K562 (cell line): ENCODE measurements at regions not wholly inside any gene's neighbourhood (a gene's known extent, or its start where the extent isn't known, plus 50 kb on each side); places are given as distances from the start of the nearest gene placed in this dataset.
A peak's percentile ranks its signal among the peaks of the same experiment; 100 is the strongest.

ENCODE experiments used
- ATAC-seq: fragments of 200-7000 bp; cut with Tn5 transposase; 3 replicates; pipeline ENCODE4 v1.9.1; 2020; ENCODE audit warnings: moderate library complexity
- BruUV-seq: library from RNA; stranded (reverse); fragments of 400-500 nt; replicated peaks from 2 replicates; lab custom pipeline; 2021; lab: Mats Ljungman, UMichigan
- CTCF ChIA-PET: fragments of 300-600 bp; formaldehyde crosslinking; extraction: SDS; loops from one replicate; lab custom pipeline; 2021; ENCODE audit warnings: low intra/inter-chr PET ratio; lab: Yijun Ruan, JAX
- POLR2A ChIA-PET: fragments of 300-600, 350-650 bp; sonication (Branson Sonifier 250); formaldehyde crosslinking; extraction: SDS; loops from one replicate; lab custom pipeline; 2021; ENCODE audit warnings: antibody characterized with exemption, inconsistent platforms; lab: Yijun Ruan, JAX
- DNase-seq, 4 experiments: peaks; one replicate each; pipeline versions ENCODE4 v3.0.0 to v3.0.0-alpha.2; 2011 to 2018; ENCODE audit warnings: low spot score in 3 of 4, mixed read lengths in 3 of 4; ENCODE audit errors: extremely low read depth in 1 of 4
- FAIRE-seq: peaks from 2 replicates; lab custom pipeline; 2011; peaks lifted over from hg19 to GRCh38; lab: Jason Lieb, UNC
- H2AFZ ChIP-seq: 2 replicates; pipeline ENCODE4 v1.6.0; 2011; ENCODE audit warnings: low read depth, low read length, control low read depth, inconsistent platforms
- H3K27ac ChIP-seq: fragments of 200-600 bp; 3 replicates; pipeline ENCODE4 v1.8.0; 2011; ENCODE audit warnings: low read depth, mild to moderate bottlenecking, control low read depth, inconsistent platforms, low read length, moderate library complexity, mixed read lengths; ENCODE audit errors: extremely low read depth
- H3K27me3 ChIP-seq, 2 experiments: fragments of 300-600 bp in 1 of 2; 2 replicates in 1 of 2; 3 replicates in 1 of 2; pipeline versions ENCODE4 v1.6.0 to v1.8.0; 2011; ENCODE audit warnings: inconsistent platforms in 2 of 2, low read length in 2 of 2, mild to moderate bottlenecking in 1 of 2, mixed read lengths in 1 of 2, moderate library complexity in 1 of 2; ENCODE audit not compliant: control insufficient read depth in 2 of 2, insufficient read depth in 2 of 2
- H3K36me3 ChIP-seq: fragments of 300-600 bp; 3 replicates; pipeline ENCODE4 v1.8.0; 2011; ENCODE audit warnings: mild to moderate bottlenecking, low read length, inconsistent platforms; ENCODE audit not compliant: control insufficient read depth, insufficient read depth
- H3K4me1 ChIP-seq, 2 experiments: fragments of 200-600 bp in 1 of 2; replicated peaks in 1 of 2; 2 replicates in 1 of 2; 3 replicates in 1 of 2; pipeline versions ENCODE4 v1.5.1 to v1.8.0; 2011; ENCODE audit warnings: inconsistent platforms in 2 of 2, low read length in 2 of 2, mild to moderate bottlenecking in 1 of 2, mixed read lengths in 1 of 2, moderate library complexity in 1 of 2; ENCODE audit not compliant: control insufficient read depth in 2 of 2, insufficient read depth in 2 of 2
- H3K4me2 ChIP-seq: 2 replicates; pipeline ENCODE4 v1.6.1; 2011; ENCODE audit warnings: low read length, control low read depth, inconsistent platforms, mixed read lengths; ENCODE audit not compliant: insufficient read depth
- H3K4me3 ChIP-seq: fragments of 200-600 bp; sonication (generic), shearing (Covaris generic); 2 replicates; pipeline ENCODE4 v1.5.1; 2016; ENCODE audit warnings: control low read depth, inconsistent platforms
- H3K79me2 ChIP-seq: fragments of 200-600 bp; 3 replicates; pipeline ENCODE4 v1.8.0; 2011; ENCODE audit warnings: low read length, inconsistent platforms; ENCODE audit not compliant: control insufficient read depth, insufficient read depth
- H3K9ac ChIP-seq, 2 experiments: 2 replicates each; pipeline versions ENCODE4 v1.6.0 to v1.6.1; 2011; ENCODE audit warnings: low read depth in 2 of 2, low read length in 2 of 2, control low read depth in 1 of 2, inconsistent platforms in 1 of 2, mild to moderate bottlenecking in 1 of 2, mixed read lengths in 1 of 2; ENCODE audit not compliant: insufficient read depth in 1 of 2
- H3K9me1 ChIP-seq: one replicate; pipeline ENCODE4 v1.6.0; 2011; ENCODE audit warnings: inconsistent platforms, mild to moderate bottlenecking, low read length, moderate library complexity; ENCODE audit not compliant: control insufficient read depth, insufficient read depth
- H3K9me3 ChIP-seq: replicated peaks from 2 replicates; pipeline ENCODE4 v1.5.1; 2011; ENCODE audit warnings: low read depth, low read length, inconsistent platforms; ENCODE audit not compliant: control insufficient read depth, insufficient read depth
- H4K20me1 ChIP-seq: replicated peaks from 2 replicates; pipeline ENCODE4 v1.6.1; 2011; ENCODE audit warnings: low read length, inconsistent platforms, mixed read lengths; ENCODE audit not compliant: control insufficient read depth, insufficient read depth
- BDP1 ChIP-seq: IDR thresholded peaks from 3 replicates; pipeline ENCODE4 v1.6.1; 2011; ENCODE audit not compliant: insufficient read length, insufficient read depth
- ESRRA ChIP-seq: fragments of 450-650 bp; IDR thresholded peaks from 2 replicates; pipeline ENCODE4 v1.6.1; 2014; ENCODE audit warnings: low read depth, mild to moderate bottlenecking, moderate library complexity, borderline replicate concordance
- KAT8 ChIP-seq: fragments of 450-650 bp; IDR thresholded peaks from 2 replicates; pipeline ENCODE4 v1.6.1; 2016; ENCODE audit warnings: low read depth, mild to moderate bottlenecking
- MAFK ChIP-seq: IDR thresholded peaks from 2 replicates; pipeline ENCODE4 v1.6.1; 2011; ENCODE audit warnings: low read length, improper control_type of control experiment
- MEIS2 ChIP-seq: fragments of 450-650 bp; IDR thresholded peaks from 2 replicates; pipeline ENCODE4 v1.6.1; 2014; ENCODE audit warnings: mild to moderate bottlenecking; ENCODE audit not compliant: partially characterized antibody
- MITF ChIP-seq: IDR thresholded peaks from 2 replicates; pipeline ENCODE4 v1.6.1; 2014; ENCODE audit warnings: antibody characterized with exemption
- NCOA2 ChIP-seq, 2 experiments: fragments of 450-650 bp; IDR thresholded peaks; 2 replicates each; pipeline ENCODE4 v1.6.1; 2018; ENCODE audit warnings: mild to moderate bottlenecking in 2 of 2, moderate library complexity in 1 of 2; ENCODE audit not compliant: partially characterized antibody in 2 of 2
- RCOR1 ChIP-seq, 2 experiments: IDR thresholded peaks; 2 replicates each; pipeline ENCODE4 v1.6.1; 2012; ENCODE audit warnings: low read depth in 2 of 2, low read length in 2 of 2, borderline replicate concordance in 1 of 2, improper control_type of control experiment in 1 of 2
- WGBS: fragments of 100-300 bp; shearing (Covaris generic); methylation state at CpG from one replicate; pipeline ENCODE4 v1.1.6; 2016; ENCODE audit warnings: low coverage, mixed read lengths; ENCODE audit not compliant: insufficient coverage; ENCODE audit errors: missing lambda C conversion rate; 5-methylcytosine and 5-hydroxymethylcytosine counted together
- in situ Hi-C: fragments of 300-500 bp; cut with MboI; formaldehyde crosslinking; loops from 4 replicates; pipeline ENCODE4 v1.15.0; 2018; ENCODE audit warnings: inconsistent platforms, mixed read lengths
- intact Hi-C: fragments of 100-400 bp; cut with micrococcal nuclease; formaldehyde crosslinking; loops from 2 replicates; pipeline ENCODE4 v1.14.2; 2022

GRCh38 chr20:33927724-33928123 lies 66.0 kb upstream of the RALY start (continued):
- TF ChIP-seq MAFK (no peak), MEIS2 (no peak), NCOA2 (IDR thresholded peaks at IDR 0.05; ENCODE audit: partially characterized antibody in 2 of 2) (no peak), KAT8 (no peak)

GRCh38 chr20:33929917-33930316 lies 63.8 kb upstream of the RALY start:
- no TSS peak for BruUV-seq
- Histone ChIP-seq H3K27me3 (peaks cover 15 to 30% of the 10 kb centered on the region in 2 experiments), H3K4me3 (no peak overlapping the region), H3K9me3 (no peaks in the 10 kb centered on the region), H3K79me2 (no peaks in the 10 kb centered on the region), H4K20me1 (no peaks in the 10 kb centered on the region), H3K36me3 (no peaks in the 10 kb centered on the region), H2AFZ (no peak overlapping the region), H3K9ac (no peak overlapping the region), H3K9me1 (no peaks in the 10 kb centered on the region), H3K4me2 (no peak overlapping the region), H3K27ac (no peak overlapping the region), H3K4me1 (no peaks in the 10 kb centered on the region; a peak in 2 of 5 replicates)
- intact Hi-C loops: loop anchor here (10.0 kb wide), 1 partner anchor 135 kb away; no protein-coding TSS in a partner anchor
- no peak for DNase-seq
- no peak for FAIRE-seq
- ChIA-PET POLR2A (interaction anchor here (0.6 to 1.1 kb wide), 2 partner anchors 28 to 440 kb away, joined by 3 read pairs; partner anchors contain the start of gene CBFA2T2), CTCF (no interaction called here)
- in situ Hi-C loops: loop anchor here (10.0 kb wide), 1 partner anchor 145 kb away; no protein-coding TSS in a partner anchor
- no peak for TF ChIP-seq RCOR1 (IDR thresholded peaks at IDR 0.05; ENCODE audit: borderline replicate concordance in 1 of 2, low read depth in 2 of 2, low read length in 2 of 2)
- peak; percentile 77 for TF ChIP-seq ESRRA
- no peak for TF ChIP-seq MITF
- TF ChIP-seq BDP1: no peak
- WGBS: 0% methylated on average over 6 of the region's 6 CpGs
- ATAC-seq: no peak
